ENCODE measurements at regions not wholly inside any gene's neighbourhood (a gene's known extent, or its start where the extent isn't known, plus 50 kb on each side); places are given as distances from the start of the nearest gene placed in this dataset.

DNA sequence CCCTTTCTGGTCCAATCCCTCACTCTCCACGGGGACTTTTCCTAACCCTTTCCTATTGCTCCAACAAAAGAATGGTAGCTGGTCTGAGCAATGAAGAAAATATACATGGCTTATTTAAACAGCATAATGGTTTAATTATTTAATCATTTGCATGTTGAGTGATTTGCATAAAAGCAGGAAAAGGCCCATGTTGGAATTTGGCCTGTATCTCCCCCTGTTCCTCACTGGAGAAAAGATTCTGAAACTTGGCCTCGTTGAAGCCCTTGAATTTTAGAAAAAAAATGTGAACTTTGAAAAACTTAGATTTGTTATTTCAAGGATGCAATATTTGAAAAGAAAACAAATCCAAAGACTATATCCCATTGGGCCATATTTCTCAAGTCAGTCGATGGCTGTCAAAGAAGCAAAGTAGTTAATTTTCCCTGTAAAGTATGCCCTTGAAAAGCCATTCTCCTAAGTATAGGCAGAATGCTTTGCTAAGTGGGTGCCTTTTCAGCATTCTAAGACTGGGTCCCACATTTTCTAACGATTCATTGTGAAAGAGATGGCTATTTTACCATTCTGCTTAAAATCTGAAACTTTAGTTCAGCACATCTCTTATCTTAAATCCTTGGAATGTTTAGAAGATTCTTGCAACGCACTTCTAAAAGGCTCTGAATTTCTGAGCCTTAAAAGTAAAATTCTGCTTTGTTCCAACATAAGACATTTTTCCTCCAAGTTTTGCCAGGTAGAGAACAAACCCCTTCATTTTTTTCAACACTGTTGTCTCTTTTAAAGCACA lies 428.8 kb downstream of the ARHGEF28 start:
- TF ChIP-seq, protein P1, sequence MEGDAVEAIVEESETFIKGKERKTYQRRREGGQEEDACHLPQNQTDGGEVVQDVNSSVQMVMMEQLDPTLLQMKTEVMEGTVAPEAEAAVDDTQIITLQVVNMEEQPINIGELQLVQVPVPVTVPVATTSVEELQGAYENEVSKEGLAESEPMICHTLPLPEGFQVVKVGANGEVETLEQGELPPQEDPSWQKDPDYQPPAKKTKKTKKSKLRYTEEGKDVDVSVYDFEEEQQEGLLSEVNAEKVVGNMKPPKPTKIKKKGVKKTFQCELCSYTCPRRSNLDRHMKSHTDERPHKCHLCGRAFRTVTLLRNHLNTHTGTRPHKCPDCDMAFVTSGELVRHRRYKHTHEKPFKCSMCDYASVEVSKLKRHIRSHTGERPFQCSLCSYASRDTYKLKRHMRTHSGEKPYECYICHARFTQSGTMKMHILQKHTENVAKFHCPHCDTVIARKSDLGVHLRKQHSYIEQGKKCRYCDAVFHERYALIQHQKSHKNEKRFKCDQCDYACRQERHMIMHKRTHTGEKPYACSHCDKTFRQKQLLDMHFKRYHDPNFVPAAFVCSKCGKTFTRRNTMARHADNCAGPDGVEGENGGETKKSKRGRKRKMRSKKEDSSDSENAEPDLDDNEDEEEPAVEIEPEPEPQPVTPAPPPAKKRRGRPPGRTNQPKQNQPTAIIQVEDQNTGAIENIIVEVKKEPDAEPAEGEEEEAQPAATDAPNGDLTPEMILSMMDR (IDR thresholded peaks at IDR 0.05; ENCODE audit: borderline replicate concordance, insufficient read depth, low read depth, low read length) = no peak
- no peak overlapping the region for H3K4me3 ChIP-seq (ENCODE audit: low read depth, low read length)

DNA sequence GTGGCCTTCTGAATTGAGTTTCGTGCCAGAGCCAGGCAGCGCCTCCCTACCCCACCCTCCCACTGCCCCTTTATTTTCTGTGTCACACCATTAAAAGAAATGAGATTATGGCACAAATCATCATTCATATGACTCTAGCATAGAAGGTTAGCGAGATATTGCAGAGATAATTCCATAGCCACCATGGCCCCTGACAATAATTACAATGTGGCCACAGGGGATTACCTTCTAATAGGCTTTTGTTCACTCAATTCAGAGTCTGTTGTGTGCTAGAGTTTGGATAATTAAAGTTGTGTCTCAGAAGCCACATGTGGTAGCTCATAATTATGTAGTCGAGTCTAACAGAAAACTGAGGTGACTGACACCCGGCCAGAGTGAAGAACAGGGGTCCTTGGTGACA lies 428.1 kb downstream of the ARHGEF28 start:
- TF ChIP-seq, protein P1 (IDR thresholded peaks at IDR 0.05; ENCODE audit: borderline replicate concordance, insufficient read depth, low read depth, low read length) = no peak
- H3K4me3 ChIP-seq (ENCODE audit: low read depth, low read length) = no peak overlapping the region

DNA sequence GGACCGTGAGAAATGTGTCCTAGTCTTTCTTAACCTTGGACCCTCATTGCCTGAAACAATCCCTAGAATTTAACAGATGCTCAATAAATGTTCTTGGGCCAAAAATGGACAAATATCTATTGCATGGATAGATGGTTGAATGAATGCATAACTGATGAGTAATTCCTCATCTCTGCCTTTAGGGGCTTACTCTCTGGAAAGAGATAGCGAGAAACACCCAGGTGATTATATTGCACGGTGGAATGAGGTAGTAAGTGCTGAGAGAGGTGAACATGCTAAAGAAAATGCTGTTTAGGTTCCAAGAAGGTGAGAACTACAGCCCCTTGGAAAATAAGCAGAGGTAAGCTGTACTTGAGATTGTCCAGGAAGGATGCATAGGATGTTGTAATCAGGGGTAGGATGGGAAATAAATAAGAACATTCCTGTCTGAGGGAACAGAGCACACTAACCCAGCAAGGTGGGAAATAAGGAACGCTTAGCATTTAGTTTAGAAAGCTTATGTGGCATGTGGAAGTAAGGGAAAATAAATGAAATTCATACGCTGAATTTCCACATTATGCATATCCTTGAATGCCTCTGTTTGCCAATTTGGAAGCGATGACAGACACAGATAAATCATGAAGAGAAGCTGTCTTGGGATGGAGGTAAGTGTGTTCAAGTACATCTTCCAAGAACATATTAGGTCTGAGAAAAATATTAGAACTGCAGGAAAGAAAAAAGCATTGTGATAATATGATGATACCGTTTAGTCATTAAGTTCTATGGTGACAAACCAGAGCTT lies 426.6 kb downstream of the ARHGEF28 start:
- TF ChIP-seq, protein P1 (IDR thresholded peaks at IDR 0.05; ENCODE audit: borderline replicate concordance, insufficient read depth, low read depth, low read length) = no peak
- H3K4me3 ChIP-seq (ENCODE audit: low read depth, low read length) = no peak overlapping the region

DNA sequence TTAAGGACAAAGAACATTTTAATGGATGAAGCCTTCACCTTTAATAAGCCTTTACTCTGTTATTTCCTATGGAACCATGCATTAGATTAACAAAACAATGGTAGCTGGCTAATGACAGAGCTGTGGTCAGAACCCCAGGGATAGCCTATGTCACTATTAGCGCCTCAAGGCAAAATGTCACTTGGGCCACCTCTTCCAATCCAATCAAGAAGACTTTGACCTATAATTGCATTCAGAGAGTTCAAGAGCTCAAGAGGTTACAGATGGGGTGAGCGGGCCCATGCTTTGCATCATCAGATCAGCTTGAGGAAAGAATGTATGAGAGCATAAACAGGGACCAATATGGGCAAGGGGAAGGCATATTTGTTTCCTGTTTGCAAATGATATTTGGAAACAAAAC lies 425.1 kb downstream of the ARHGEF28 start:
- TF ChIP-seq, protein P1 (IDR thresholded peaks at IDR 0.05; ENCODE audit: borderline replicate concordance, insufficient read depth, low read depth, low read length) = no peak
- no peak overlapping the region for H3K4me3 ChIP-seq (ENCODE audit: low read depth, low read length)

DNA sequence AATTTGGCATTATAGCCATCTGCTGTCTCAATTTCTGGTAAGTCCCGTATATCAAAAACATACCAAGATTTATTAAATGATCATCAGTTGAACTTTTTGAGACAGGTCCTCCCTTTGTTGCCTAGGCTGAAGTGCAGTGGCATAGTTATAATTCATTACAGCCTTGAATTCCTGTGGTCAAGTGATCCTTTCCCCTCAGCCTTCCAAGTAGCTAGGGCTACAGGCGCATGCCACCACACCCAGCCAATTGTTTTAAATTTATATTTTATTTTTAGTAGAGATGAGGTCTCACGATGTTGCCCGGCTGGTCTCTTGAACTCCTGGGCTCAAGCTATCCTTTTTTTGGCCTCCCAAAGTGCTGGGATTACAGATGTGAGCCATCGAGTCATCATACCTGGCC lies 418.9 kb downstream of the ARHGEF28 start:
- TF ChIP-seq, protein P1 (IDR thresholded peaks at IDR 0.05; ENCODE audit: borderline replicate concordance, insufficient read depth, low read depth, low read length) = no peak
- no peak overlapping the region for H3K4me3 ChIP-seq (ENCODE audit: low read depth, low read length)

DNA sequence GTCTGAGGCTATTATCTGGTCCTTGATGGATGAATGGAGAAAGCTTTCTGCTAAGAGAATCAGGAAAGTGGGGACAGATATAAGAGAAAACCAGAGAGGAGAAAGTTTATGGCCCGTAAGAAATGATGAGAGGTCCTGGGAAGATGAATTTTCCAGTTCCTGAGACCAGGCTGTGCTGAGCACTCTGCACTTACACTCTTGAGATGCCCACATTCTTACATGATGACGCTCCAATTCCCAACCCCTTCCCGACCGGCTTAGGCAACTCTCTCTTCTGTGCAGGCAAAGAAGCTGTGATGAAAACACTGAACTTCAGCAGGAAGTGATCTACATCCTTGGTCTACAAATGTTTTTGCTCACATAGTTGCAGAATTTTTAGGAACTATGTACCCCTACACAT lies 417.0 kb downstream of the ARHGEF28 start:
- TF ChIP-seq, protein P1 (IDR thresholded peaks at IDR 0.05; ENCODE audit: borderline replicate concordance, insufficient read depth, low read depth, low read length) = no peak
- no peak overlapping the region for H3K4me3 ChIP-seq (ENCODE audit: low read depth, low read length)
